SU-DHL-6 (cell line): ENCODE measurements at regions not wholly inside any gene's neighbourhood (a gene's known extent, or its start where the extent isn't known, plus 50 kb on each side); places are given as distances from the start of the nearest gene placed in this dataset.
A peak's percentile ranks its signal among the peaks of the same experiment; 100 is the strongest.

Experiments
- H2AFZ ChIP-seq: fragments of 200-600 bp; sonication (generic); 2 replicates; pipeline ENCODE4 v1.6.1; 2014; ENCODE audit warnings: low read depth, mild to moderate bottlenecking, moderate library complexity, mixed read lengths, antibody characterized with exemption, low read length; ENCODE audit not compliant: severe bottlenecking
- H3F3A ChIP-seq: fragments of 200-600 bp; shearing (Covaris generic); 2 replicates; pipeline ENCODE4 v1.6.0; 2016; ENCODE audit warnings: antibody characterized with exemption, mild to moderate bottlenecking; ENCODE audit not compliant: insufficient read depth
- H3K27ac ChIP-seq: fragments of 200-600 bp; sonication (generic); 2 replicates; pipeline ENCODE4 v1.5.1; 2016; ENCODE audit warnings: low read depth, mild to moderate bottlenecking, low read length, moderate library complexity, mixed read lengths
- H3K27me3 ChIP-seq: fragments of 200-600 bp; sonication (generic), shearing (Covaris generic); 2 replicates; pipeline ENCODE4 v1.6.0; 2014; ENCODE audit warnings: mild to moderate bottlenecking, low read length
- H3K36me3 ChIP-seq: fragments of 200-600 bp; sonication (generic); 2 replicates; pipeline ENCODE4 v1.6.1; 2014; ENCODE audit warnings: mild to moderate bottlenecking, low read length, mixed read lengths
- H3K4me2 ChIP-seq: fragments of 300-600, 200-600 bp; shearing (Covaris generic), sonication (generic); 2 replicates; pipeline ENCODE4 v1.6.0; 2014; ENCODE audit warnings: low read length, low read depth, mild to moderate bottlenecking; ENCODE audit not compliant: poor library complexity, severe bottlenecking
- H3K4me3 ChIP-seq: fragments of 200-600 bp; sonication (generic); 2 replicates; pipeline ENCODE4 v1.5.1; 2014; ENCODE audit warnings: antibody characterized with exemption, low read length, mild to moderate bottlenecking, mixed read lengths; ENCODE audit not compliant: insufficient read depth, poor library complexity, severe bottlenecking
- H3K79me2 ChIP-seq: fragments of 200-600 bp; sonication (generic); 2 replicates; pipeline ENCODE4 v1.6.1; 2014; ENCODE audit warnings: mild to moderate bottlenecking, low read length, moderate library complexity; ENCODE audit not compliant: insufficient read depth
- H3K9ac ChIP-seq: fragments of 200-600 bp; sonication (generic); 2 replicates; pipeline ENCODE4 v1.7.0; 2014; ENCODE audit warnings: mild to moderate bottlenecking, low read length
- H3K9me2 ChIP-seq: fragments of 200-600 bp; sonication (generic); replicated peaks from 2 replicates; pipeline ENCODE4 v1.6.1; 2014; ENCODE audit warnings: low read length; ENCODE audit not compliant: insufficient read depth
- H3K9me3 ChIP-seq: fragments of 200-600 bp; sonication (generic); 2 replicates; pipeline ENCODE4 v1.6.1; 2014; ENCODE audit warnings: low read length, mixed read lengths; ENCODE audit not compliant: insufficient read depth
- H4K20me1 ChIP-seq: fragments of 200-600 bp; sonication (generic); 2 replicates; pipeline ENCODE4 v1.6.1; 2014; ENCODE audit warnings: low read depth, mild to moderate bottlenecking, antibody characterized with exemption, low read length, moderate library complexity, mixed read lengths
- EZH2phosphoT487 ChIP-seq: fragments of 200-600 bp; sonication (generic), shearing (Covaris generic); conservative IDR thresholded peaks from 2 replicates; pipeline ENCODE4 v1.6.1; 2018; ENCODE audit warnings: mild to moderate bottlenecking, antibody characterized with exemption, low read length, moderate library complexity, mixed read lengths
- TF ChIP-seq, protein P1 (sequence below): fragments of 200-600 bp; sonication (generic); IDR thresholded peaks from one replicate; pipeline ENCODE4 v1.5.1; 2017; ENCODE audit warnings: antibody characterized with exemption, mild to moderate bottlenecking, low read length, moderate library complexity; ENCODE audit not compliant: insufficient read depth, poor library complexity, severe bottlenecking

DNA sequence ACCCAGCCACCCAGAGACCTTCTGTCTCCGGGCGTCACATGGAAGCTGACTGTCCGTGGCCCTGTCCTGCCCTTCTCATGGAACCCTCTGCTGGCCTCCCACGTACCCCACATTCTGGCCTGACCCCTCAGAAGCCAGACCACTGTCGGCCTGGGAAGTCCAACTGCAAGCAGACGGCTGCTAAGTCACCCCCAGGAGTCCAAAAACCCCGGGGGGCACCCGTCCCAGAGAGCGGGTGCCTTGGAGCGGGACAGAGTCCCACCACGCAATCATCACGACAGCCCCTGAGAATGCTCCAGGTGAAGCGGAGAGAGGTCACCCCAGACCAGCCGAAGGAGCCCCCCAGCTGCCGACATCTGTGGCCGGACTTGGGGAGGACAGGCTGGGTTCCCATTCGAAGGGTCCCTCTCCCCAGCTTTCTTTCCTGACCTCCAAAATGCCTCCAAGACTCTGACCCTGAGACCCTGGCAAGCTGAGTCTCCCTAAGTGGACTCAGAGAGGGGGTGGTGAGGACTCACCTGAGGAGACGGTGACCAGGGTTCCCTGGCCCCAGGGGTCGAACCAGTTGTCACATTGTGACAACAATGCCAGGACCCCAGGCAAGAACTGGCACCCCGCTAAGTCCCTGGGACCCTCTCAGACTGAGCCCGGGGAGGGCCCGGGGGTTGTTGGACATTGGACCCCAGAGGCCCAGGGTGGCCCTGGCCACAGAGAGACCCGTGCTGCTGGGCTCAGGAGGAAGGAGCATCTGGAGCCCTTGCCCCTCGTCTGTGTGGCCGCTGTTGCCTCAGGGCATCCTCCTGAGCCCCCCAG, 337.1 kb downstream of the TMEM121 start:
- Histone ChIP-seq H3K27ac (peak overlapping the region; percentile 97), H3K36me3 (peaks cover 18% of the 10 kb centered on the region), H2AFZ (no peak overlapping the region), H3F3A (peaks cover 28% of the 10 kb centered on the region), H3K4me3 (peak overlapping the region; percentile 63), H3K9me3 (no peaks in the 10 kb centered on the region), H3K4me2 (peak overlapping the region; percentile 97), H3K9me2 (no peaks in the 10 kb centered on the region), H3K79me2 (peaks cover 22% of the 10 kb centered on the region), H3K27me3 (no peaks in the 10 kb centered on the region), H3K9ac (peak overlapping the region; percentile 94), H4K20me1 (no peaks in the 10 kb centered on the region)
- TF ChIP-seq EZH2phosphoT487: no peak
- TF ChIP-seq, protein P1, sequence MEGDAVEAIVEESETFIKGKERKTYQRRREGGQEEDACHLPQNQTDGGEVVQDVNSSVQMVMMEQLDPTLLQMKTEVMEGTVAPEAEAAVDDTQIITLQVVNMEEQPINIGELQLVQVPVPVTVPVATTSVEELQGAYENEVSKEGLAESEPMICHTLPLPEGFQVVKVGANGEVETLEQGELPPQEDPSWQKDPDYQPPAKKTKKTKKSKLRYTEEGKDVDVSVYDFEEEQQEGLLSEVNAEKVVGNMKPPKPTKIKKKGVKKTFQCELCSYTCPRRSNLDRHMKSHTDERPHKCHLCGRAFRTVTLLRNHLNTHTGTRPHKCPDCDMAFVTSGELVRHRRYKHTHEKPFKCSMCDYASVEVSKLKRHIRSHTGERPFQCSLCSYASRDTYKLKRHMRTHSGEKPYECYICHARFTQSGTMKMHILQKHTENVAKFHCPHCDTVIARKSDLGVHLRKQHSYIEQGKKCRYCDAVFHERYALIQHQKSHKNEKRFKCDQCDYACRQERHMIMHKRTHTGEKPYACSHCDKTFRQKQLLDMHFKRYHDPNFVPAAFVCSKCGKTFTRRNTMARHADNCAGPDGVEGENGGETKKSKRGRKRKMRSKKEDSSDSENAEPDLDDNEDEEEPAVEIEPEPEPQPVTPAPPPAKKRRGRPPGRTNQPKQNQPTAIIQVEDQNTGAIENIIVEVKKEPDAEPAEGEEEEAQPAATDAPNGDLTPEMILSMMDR: no peak

DNA sequence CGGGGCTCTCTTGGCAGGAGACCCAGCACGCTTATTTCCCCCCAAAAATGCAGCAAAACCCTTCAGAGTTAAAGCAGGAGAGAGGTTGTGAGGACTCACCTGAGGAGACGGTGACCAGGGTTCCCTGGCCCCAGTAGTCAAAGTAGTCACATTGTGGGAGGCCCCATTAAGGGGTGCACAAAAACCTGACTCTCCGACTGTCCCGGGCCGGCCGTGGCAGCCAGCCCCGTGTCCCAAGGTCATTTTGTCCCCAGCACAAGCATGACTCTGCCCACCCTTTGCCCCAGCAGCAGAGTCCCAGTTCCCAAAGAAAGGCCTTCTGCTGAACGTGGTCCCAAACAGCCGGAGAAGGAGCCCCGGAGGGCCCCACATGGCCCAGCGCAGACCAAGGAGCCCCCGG, 337.7 kb downstream of the TMEM121 start:
- H3K27me3 ChIP-seq: no peaks in the 10 kb centered on the region
- H4K20me1 ChIP-seq: no peaks in the 10 kb centered on the region
- H3K4me3 ChIP-seq: no peak overlapping the region
- H3K9me3 ChIP-seq: no peaks in the 10 kb centered on the region
- TF ChIP-seq EZH2phosphoT487: no peak
- TF ChIP-seq, protein P1: no peak
- H3K79me2 ChIP-seq: peaks cover 22% of the 10 kb centered on the region
- H2AFZ ChIP-seq: no peak overlapping the region
- peaks cover 18% of the 10 kb centered on the region for H3K36me3 ChIP-seq
- H3K9me2 ChIP-seq: no peaks in the 10 kb centered on the region
- H3K27ac ChIP-seq: peak overlapping the region; percentile 97
- peaks cover 28% of the 10 kb centered on the region for H3F3A ChIP-seq
- H3K9ac ChIP-seq: no peak overlapping the region; the same call in 1 of the 2 replicates
- no peak overlapping the region for H3K4me2 ChIP-seq

- no peaks in the 10 kb centered on the region for H3K9me2 ChIP-seq
- H3F3A ChIP-seq: peaks cover 28% of the 10 kb centered on the region
- no peak overlapping the region for H3K4me3 ChIP-seq
- H3K27ac ChIP-seq: no peak overlapping the region
- no peak overlapping the region for H3K4me2 ChIP-seq
- peaks cover 22% of the 10 kb centered on the region for H3K79me2 ChIP-seq
- H3K9me3 ChIP-seq: no peaks in the 10 kb centered on the region
- H2AFZ ChIP-seq: no peak overlapping the region
- H3K36me3 ChIP-seq: peaks cover 18% of the 10 kb centered on the region
- H3K27me3 ChIP-seq: no peaks in the 10 kb centered on the region
- no peak overlapping the region for H3K9ac ChIP-seq
- no peaks in the 10 kb centered on the region for H4K20me1 ChIP-seq
- no peak for TF ChIP-seq EZH2phosphoT487
- TF ChIP-seq, protein P1: no peak
These were observed 338.4 kb downstream of the TMEM121 start for GRCh38 chr14:105864651-105865265.
